ENCODE measurements at regions not wholly inside any gene's neighbourhood (a gene's known extent, or its start where the extent isn't known, plus 50 kb on each side); places are given as distances from the start of the nearest gene placed in this dataset.
"Not testable (repeated sequence)": the region's sequence is repeated elsewhere in the genome, so short reads cannot be mapped to it uniquely, and the experiment has no call there.

GRCh38 chr2:14903709-14904374 lies 271.3 kb downstream of the LRATD1 start:
- peak; percentile 77 for DNase-seq
- WGBS, 5 donors: 39 to 46% (median 43%) methylated on average over 15 of the region's 15 CpGs
- H3K27ac ChIP-seq: no peak overlapping the region
- H3K27me3 ChIP-seq (replicated peaks in 1 of 7): no peaks in the 10 kb centered on the region
- no peak for TF ChIP-seq POLR2A (IDR thresholded peaks at IDR 0.05)
- peak in 7 of 11 experiments; percentile 26 to 61 (median 51) for TF ChIP-seq CTCF (IDR thresholded peaks at IDR 0.05 in 8 of 11, conservative IDR thresholded peaks at IDR 0.05 in 3 of 11)
- no peaks in the 10 kb centered on the region for H3K4me1 ChIP-seq
- intact Hi-C loops (cut with DNase I; ENCODE audit: low total_unique reads): no loop called here
- H3K36me3 ChIP-seq: no peaks in the 10 kb centered on the region
- no peaks in the 10 kb centered on the region for H3K9me3 ChIP-seq
- no peak overlapping the region for H3K4me3 ChIP-seq

GRCh38 chr2:14904378-14904777 lies 271.9 kb downstream of the LRATD1 start:
- H3K27ac ChIP-seq; H3K9me3 ChIP-seq; H3K27me3 ChIP-seq (replicated peaks in 1 of 7); H3K4me3 ChIP-seq; H3K4me1 ChIP-seq; DNase-seq; H3K36me3 ChIP-seq; intact Hi-C loops (cut with DNase I; ENCODE audit: low total_unique reads): not testable (repeated sequence)
- WGBS, 5 donors: 91 to 97% (median 93%) methylated on average over 7 of the region's 7 CpGs

- no peaks in the 10 kb centered on the region for H3K4me1 ChIP-seq
- no peak overlapping the region for H3K27ac ChIP-seq
- H3K4me3 ChIP-seq: no peak overlapping the region
- intact Hi-C loops (cut with DNase I; ENCODE audit: low total_unique reads): no loop called here
- no peak for TF ChIP-seq POLR2AphosphoS5 (IDR thresholded peaks at IDR 0.05)
- TF ChIP-seq CTCF (IDR thresholded peaks at IDR 0.05 in 8 of 11, conservative IDR thresholded peaks at IDR 0.05 in 3 of 11): no peak
- no peak for TF ChIP-seq POLR2A (IDR thresholded peaks at IDR 0.05)
- no peaks in the 10 kb centered on the region for H3K9me3 ChIP-seq
- no peaks in the 10 kb centered on the region for H3K36me3 ChIP-seq
- H3K27me3 ChIP-seq (replicated peaks in 1 of 7): no peaks in the 10 kb centered on the region
- no peak for DNase-seq
- WGBS, 5 donors: 81 to 92% (median 83%) methylated on average over 5 of the region's 5 CpGs
These were observed 273.1 kb downstream of the LRATD1 start for GRCh38 chr2:14905571-14905970.

- Histone ChIP-seq H3K9me3 (no peaks in the 10 kb centered on the region), H3K27me3 (replicated peaks in 1 of 7) (no peaks in the 10 kb centered on the region), H3K36me3 (no peaks in the 10 kb centered on the region), H3K4me3 (no peak overlapping the region), H3K4me1 (no peaks in the 10 kb centered on the region), H3K27ac (no peak overlapping the region)
- 65 to 84% (median 82%) methylated on average over 8 of the region's 8 CpGs for WGBS, 5 donors
- intact Hi-C loops (cut with DNase I; ENCODE audit: low total_unique reads): no loop called here
- TF ChIP-seq POLR2A (IDR thresholded peaks at IDR 0.05) (no peak), POLR2AphosphoS5 (IDR thresholded peaks at IDR 0.05) (no peak), CTCF (IDR thresholded peaks at IDR 0.05 in 8 of 11, conservative IDR thresholded peaks at IDR 0.05 in 3 of 11) (no peak)
- DNase-seq: no peak
These were observed 274.6 kb downstream of the LRATD1 start for GRCh38 chr2:14907014-14907612.
